HG02885 (cell line): ENCODE measurements at regions not wholly inside any gene's neighbourhood (a gene's known extent, or its start where the extent isn't known, plus 50 kb on each side); places are given as distances from the start of the nearest gene placed in this dataset.
"Not testable (repeated sequence)": the region's sequence is repeated elsewhere in the genome, so short reads cannot be mapped to it uniquely, and the experiment has no call there.

ENCODE experiments used
- ATAC-seq: cut with Tn5 transposase; IDR thresholded peaks from one replicate; pipeline ENCODE4 v1.9.1; 2021; ENCODE audit warnings: mild to moderate bottlenecking; ENCODE audit not compliant: unreplicated experiment, poor library complexity

DNA sequence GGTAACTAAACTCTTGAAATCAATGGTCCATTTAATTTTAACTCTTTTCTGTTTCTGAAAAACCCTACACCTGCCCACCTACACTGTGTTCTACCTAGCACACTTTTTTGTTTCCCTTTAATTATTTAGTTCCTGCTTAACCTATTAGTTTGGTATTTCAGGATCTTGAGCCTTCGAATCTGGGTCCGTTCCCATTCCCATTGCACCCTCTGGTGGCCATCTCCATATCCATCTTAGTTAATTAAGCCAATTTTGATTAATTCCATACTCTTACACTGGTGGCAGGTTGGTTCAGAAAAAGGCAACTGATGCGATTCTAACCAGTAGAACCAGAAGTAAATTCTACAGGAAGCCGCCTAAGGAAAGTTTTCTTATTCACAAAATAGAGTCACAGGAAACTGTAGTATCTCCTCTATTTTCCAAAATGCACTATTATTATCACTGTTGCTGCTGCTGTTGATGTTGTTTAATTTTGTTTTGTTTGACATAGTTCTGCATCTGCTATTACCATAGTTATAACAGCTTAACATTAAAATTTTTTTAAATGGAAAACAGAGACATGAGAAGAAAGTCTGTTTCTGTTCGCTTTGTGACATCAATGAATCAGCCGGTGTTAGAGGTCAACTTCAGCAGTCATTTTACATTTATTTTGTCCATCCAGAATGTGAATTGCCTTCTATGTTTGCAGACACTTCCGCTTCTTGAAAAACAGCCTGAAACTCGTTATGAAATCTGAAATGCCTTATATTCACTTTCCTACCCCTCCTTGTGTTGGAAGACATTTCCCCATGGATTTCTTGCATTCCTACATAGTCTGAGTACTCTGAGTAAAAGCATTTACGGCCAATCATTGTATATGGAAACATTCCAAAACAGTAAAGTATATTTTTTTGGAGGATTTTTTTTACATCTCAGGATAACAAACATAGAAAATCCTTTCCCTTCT lies 115.5 kb upstream of the NCAM2 start:
- ATAC-seq, result no peak

DNA sequence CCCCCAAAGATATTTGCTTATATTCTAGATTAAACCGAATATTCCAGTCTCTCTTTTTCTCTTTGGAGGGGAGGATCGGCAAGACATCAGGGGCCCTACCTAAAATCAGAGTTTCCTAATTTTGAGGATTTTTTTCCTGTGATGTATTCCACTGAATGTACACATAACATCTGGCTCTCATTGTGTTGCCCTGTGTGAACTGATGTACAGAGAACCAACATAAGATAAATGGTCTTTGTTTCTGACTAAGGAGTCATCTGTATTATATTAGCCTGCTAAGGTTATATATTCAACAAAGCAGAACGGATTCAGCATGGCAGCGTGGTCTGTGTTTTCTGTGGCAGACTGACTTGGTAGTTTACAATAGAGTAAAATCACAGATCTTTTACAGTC lies 114.8 kb upstream of the NCAM2 start:
- no peak for ATAC-seq

DNA sequence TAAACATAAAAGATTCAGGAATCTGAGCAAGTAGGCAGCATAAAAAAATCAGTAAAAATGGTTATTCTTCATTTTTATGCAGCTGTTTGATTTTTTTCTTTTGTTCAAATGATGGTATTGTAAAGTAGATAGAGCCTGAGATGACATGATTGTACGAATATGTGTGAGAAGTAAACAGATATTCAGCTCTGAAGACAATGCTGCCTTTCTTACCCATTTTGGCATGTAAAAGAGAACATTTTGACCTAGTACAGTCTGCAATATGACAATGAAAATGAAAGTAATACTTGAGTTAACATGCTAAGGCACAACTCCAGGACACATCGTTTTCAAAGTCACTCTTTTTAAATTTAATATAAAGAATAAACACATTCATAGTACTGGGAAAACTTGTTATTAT lies 95.7 kb upstream of the NCAM2 start:
- no peak for ATAC-seq

DNA sequence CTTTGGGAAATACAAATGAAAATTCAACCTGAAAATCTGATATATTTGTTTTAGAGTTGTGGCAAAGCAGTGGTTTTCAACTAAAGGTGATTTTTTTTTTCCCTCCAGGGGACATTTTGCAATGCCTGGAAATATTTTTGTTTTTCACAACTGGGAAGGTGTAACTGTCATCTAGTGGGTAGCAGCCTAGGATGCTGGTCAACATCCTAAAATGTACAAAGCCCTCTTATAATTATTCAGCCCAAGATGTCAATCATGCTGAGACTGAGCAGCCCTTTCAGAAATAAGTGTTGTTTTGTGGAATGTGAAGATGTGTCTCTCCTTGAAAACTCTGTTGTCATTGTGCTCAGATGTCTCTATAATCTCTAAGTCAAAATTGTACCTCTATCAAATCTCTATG lies 95.2 kb upstream of the NCAM2 start:
- ATAC-seq, result no peak

DNA sequence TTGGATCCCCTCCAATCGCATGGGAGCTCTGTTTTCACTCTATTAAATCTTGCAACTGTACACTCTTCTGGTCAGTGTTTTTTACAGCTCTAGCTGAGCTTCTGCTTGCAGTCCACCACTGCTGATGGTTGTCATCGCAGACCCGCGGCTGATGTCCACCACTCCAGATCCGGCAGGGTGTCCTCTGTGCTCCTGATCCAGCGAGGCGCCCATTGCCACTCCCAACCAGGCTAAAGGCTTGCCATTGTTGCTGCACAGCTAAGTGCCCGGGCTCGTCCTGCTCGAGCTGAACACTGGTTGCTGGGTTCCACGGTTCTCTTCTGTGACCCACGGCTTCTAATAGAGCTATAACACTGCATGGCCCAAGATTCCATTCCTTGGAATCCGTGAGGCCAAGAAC lies 70.7 kb upstream of the NCAM2 start:
- ATAC-seq, result not testable (repeated sequence)

DNA sequence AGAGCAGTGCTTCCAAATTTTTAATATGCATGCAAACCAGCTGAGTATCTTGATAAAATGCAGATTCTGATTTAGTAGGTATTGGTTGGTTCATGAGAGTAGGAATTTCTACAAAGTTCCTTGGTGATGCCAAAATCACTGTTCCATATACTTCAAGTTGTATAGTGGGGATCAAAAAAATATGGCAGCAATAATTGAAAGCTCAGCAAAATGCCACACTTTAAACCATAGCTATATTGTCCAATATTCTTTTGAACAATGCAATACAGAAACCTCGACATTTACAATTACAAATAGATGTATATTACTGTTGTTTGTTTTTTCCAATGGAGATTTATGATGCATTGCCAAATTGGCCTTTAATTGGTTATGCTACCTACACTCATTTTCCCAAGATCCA lies 55.7 kb upstream of the NCAM2 start:
- no peak for ATAC-seq

DNA sequence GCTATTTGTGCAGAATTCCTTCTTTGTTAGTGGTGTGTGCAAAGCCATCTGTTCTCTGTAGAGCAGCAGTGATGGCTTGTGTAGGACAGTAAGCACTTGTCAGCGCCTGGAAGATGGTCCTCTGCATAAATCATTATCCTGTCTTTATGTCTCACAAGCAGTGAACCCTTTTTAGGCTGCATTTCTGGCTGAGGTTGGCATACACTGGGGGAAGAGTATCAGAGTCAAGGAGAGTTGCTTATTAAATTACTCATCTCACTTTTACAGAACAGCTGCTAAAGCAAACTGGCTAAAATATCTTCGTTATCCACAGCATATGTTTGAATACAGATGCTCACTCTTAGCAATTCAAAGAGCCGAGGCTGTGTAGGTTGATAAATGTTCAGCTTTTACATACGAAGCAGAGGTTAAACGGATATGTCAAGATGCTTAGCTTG lies 54.6 kb upstream of the NCAM2 start:
- no peak for ATAC-seq

DNA sequence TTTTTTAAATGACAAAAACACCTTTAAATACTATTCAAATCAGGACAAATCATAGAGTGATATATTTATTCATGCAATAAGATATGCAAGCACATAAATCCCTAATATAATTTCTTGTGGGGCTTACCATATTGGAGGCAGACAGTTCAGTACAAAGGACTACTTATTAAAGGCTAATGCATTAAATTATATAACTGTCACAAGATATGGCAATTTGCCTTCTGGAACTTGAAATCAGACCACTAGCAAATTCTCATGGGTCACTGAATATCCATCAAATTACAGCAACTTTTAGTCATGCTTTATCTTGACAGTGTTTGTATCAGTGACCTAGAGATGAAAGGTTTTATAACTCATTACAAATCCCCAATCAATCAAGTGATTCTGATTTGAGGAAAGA lies 54.1 kb upstream of the NCAM2 start:
- ATAC-seq, result no peak

DNA sequence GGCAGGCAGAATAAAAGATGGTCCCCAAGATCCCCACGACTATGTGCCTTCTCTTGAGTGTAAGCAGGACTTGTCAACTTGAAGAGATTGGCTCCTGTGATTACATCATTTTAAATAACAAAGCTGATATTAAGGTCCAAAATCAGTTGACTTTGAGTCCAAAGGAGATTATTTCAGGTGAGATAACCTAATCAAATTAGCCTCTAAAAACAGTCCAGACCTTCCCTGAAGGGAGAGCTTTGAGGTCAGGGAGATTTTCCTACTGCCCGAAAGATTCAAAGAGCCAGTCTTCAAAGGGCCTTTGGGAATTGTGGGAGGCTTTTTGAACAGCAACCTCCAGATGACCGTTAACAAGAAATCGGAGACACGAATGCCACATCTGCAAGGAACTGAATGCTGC lies 51.5 kb upstream of the NCAM2 start:
- no peak for ATAC-seq
